HepG2 (cell line): ENCODE measurements at regions not wholly inside any gene's neighbourhood (a gene's known extent, or its start where the extent isn't known, plus 50 kb on each side); places are given as distances from the start of the nearest gene placed in this dataset.

Source experiments
- ATAC-seq: fragments of 200-7000 bp; cut with Tn5 transposase; 3 replicates; pipeline ENCODE4 v1.9.1; 2020; ENCODE audit warnings: mild to moderate bottlenecking, moderate library complexity
- BruUV-seq: library from RNA; stranded (reverse); fragments of 400-500 nt; replicated peaks from 2 replicates; lab custom pipeline; 2021; lab: Mats Ljungman, UMichigan
- CTCF ChIA-PET: fragments of 300-600 bp; formaldehyde crosslinking; extraction: SDS; loops from one replicate; lab custom pipeline; 2021; ENCODE audit warnings: low total read pairs, inconsistent platforms, low intra/inter-chr PET ratio; lab: Yijun Ruan, JAX
- POLR2A ChIA-PET: fragments of 350-600 bp; sonication (Branson Sonifier 250); formaldehyde crosslinking; loops from one replicate; lab custom pipeline; 2020; ENCODE audit warnings: antibody characterized with exemption, inconsistent platforms; lab: Yijun Ruan, JAX
- DNase-seq: peaks from one replicate; pipeline ENCODE4 v3.0.0-alpha.2; 2015; ENCODE audit warnings: low spot score
- FAIRE-seq: peaks from 3 replicates; lab custom pipeline; 2011; peaks lifted over from hg19 to GRCh38; lab: Jason Lieb, UNC
- H2AFZ ChIP-seq: one replicate; pipeline ENCODE4 v1.6.1; 2011; ENCODE audit warnings: low read length, inconsistent platforms
- H3K27ac ChIP-seq: fragments of 300-600 bp; 3 replicates; pipeline ENCODE4 v1.8.0; 2011; ENCODE audit warnings: mixed run types, mild to moderate bottlenecking, mixed read lengths, low read length, inconsistent platforms; ENCODE audit not compliant: insufficient read depth; ENCODE audit errors: extremely low read length
- H3K27me3 ChIP-seq, 2 experiments: fragments of 200-600 bp in 1 of 2; 2 replicates in 1 of 2; 3 replicates in 1 of 2; pipeline versions ENCODE4 v1.6.0 to v1.8.0; 2011; ENCODE audit warnings: low read length in 2 of 2, mild to moderate bottlenecking in 2 of 2, moderate library complexity in 2 of 2, inconsistent platforms in 1 of 2; ENCODE audit not compliant: insufficient read depth in 2 of 2, control insufficient read depth in 1 of 2
- H3K36me3 ChIP-seq, 2 experiments: fragments of 200-600 bp in 1 of 2; replicated peaks in 1 of 2; 2 replicates in 1 of 2; 3 replicates in 1 of 2; pipeline versions ENCODE4 v1.5.1 to v1.8.0; 2011; ENCODE audit warnings: low read length in 2 of 2, inconsistent platforms in 1 of 2; ENCODE audit not compliant: insufficient read depth in 2 of 2, control insufficient read depth in 1 of 2
- H3K4me1 ChIP-seq: 2 replicates; pipeline ENCODE4 v1.5.1; 2012; ENCODE audit warnings: low read length, inconsistent platforms; ENCODE audit not compliant: insufficient read depth
- H3K4me2 ChIP-seq: 2 replicates; pipeline ENCODE4 v1.6.0; 2011; ENCODE audit warnings: low read depth, low read length, inconsistent platforms
- H3K4me3 ChIP-seq, 3 experiments: fragments of 200-600 bp in 1 of 3; sonication (generic), shearing (Covaris generic) in 1 of 3; replicated peaks in 1 of 3; 2 replicates each; pipeline ENCODE4 v1.5.1; 2011 to 2016; ENCODE audit warnings: low read length in 3 of 3, inconsistent platforms in 2 of 3, low read depth in 2 of 3, mild to moderate bottlenecking in 2 of 3, control low read depth in 1 of 3, mixed read lengths in 1 of 3; ENCODE audit not compliant: insufficient read depth in 1 of 3
- H3K79me2 ChIP-seq: one replicate; pipeline ENCODE4 v1.6.1; 2011; ENCODE audit warnings: low read length, inconsistent platforms; ENCODE audit not compliant: insufficient read depth
- H3K9ac ChIP-seq: 2 replicates; pipeline ENCODE4 v1.6.0; 2011; ENCODE audit warnings: mild to moderate bottlenecking, low read depth, low read length, inconsistent platforms; ENCODE audit not compliant: insufficient read depth
- H3K9me3 ChIP-seq: 2 replicates; pipeline ENCODE4 v1.5.1; 2012; ENCODE audit warnings: mild to moderate bottlenecking, low read length
- H4K20me1 ChIP-seq: 2 replicates; pipeline ENCODE4 v1.6.0; 2011; ENCODE audit warnings: inconsistent platforms, mild to moderate bottlenecking, low read length, moderate library complexity; ENCODE audit not compliant: insufficient read depth
- ELF1 ChIP-seq: sonication (generic); formaldehyde crosslinking; IDR thresholded peaks from 2 replicates; pipeline ENCODE4 v1.4.0; 2020; ENCODE audit warnings: missing genetic modification reagents
- FOXC1 ChIP-seq: sonication (generic); formaldehyde crosslinking; IDR thresholded peaks from 2 replicates; pipeline ENCODE4 v1.8.0; 2022; ENCODE audit warnings: mild to moderate bottlenecking, missing genetic modification reagents, borderline replicate concordance
- GFI1 ChIP-seq: sonication (generic); formaldehyde crosslinking; IDR thresholded peaks from 2 replicates; pipeline ENCODE4 v1.5.0; 2020; ENCODE audit warnings: missing genetic modification reagents, mild to moderate bottlenecking, borderline replicate concordance
- HNF1B ChIP-seq: sonication (generic); formaldehyde crosslinking; IDR thresholded peaks from 2 replicates; pipeline ENCODE4 v1.5.1; 2020; ENCODE audit warnings: mild to moderate bottlenecking, moderate library complexity, missing genetic modification reagents
- JARID2 ChIP-seq: sonication (generic); formaldehyde crosslinking; IDR thresholded peaks from 2 replicates; pipeline ENCODE4 v1.8.1; 2023; ENCODE audit warnings: missing genetic modification reagents, inconsistent platforms; ENCODE audit not compliant: insufficient replicate concordance
- MXD1 ChIP-seq: sonication (generic); formaldehyde crosslinking; IDR thresholded peaks from 2 replicates; pipeline ENCODE4 v1.4.0; 2020; ENCODE audit warnings: mild to moderate bottlenecking, missing genetic modification reagents
- SIN3B ChIP-seq: fragments of 150-350 bp; IDR thresholded peaks from 2 replicates; pipeline ENCODE4 v1.6.1; 2014; ENCODE audit warnings: low read length
- SP4 ChIP-seq: sonication (generic); formaldehyde crosslinking; IDR thresholded peaks from 2 replicates; pipeline ENCODE4 v1.8.1; 2023; ENCODE audit warnings: mild to moderate bottlenecking, missing genetic modification reagents
- TRAFD1 ChIP-seq: sonication (generic); formaldehyde crosslinking; IDR thresholded peaks from 2 replicates; pipeline ENCODE4 v1.5.1; 2020; ENCODE audit warnings: missing genetic modification reagents, mild to moderate bottlenecking, borderline replicate concordance
- ZNF143 ChIP-seq: sonication (generic); formaldehyde crosslinking; IDR thresholded peaks from 2 replicates; pipeline ENCODE4 v1.4.0; 2020; ENCODE audit warnings: missing genetic modification reagents
- ZNF333 ChIP-seq: sonication (generic); formaldehyde crosslinking; IDR thresholded peaks from 2 replicates; pipeline ENCODE4 v1.4.0; 2020; ENCODE audit warnings: mild to moderate bottlenecking, missing genetic modification reagents, borderline replicate concordance
- ZNF496 ChIP-seq: sonication (generic); formaldehyde crosslinking; IDR thresholded peaks from 2 replicates; pipeline ENCODE4 v1.8.1; 2023; ENCODE audit warnings: mild to moderate bottlenecking, moderate library complexity, missing genetic modification reagents; ENCODE audit not compliant: insufficient replicate concordance
- WGBS: methylation state at CpG from one replicate; pipeline ENCODE4 v1.1.6; 2017; ENCODE audit warnings: low lambda C conversion rate; 5-methylcytosine and 5-hydroxymethylcytosine counted together
- in situ Hi-C: cut with HindIII; loops from 2 replicates; pipeline ENCODE4 v1.10.0; 2017; ENCODE audit warnings: low pct_unique_long_range_greater_than_20kb; ENCODE audit not compliant: extremely low pct_ligation_motif_present
- intact Hi-C: fragments of 100-400 bp; cut with micrococcal nuclease; formaldehyde crosslinking; loops from one replicate; pipeline ENCODE4 v1.10.0; 2022; ENCODE audit not compliant: unreplicated experiment

- H3K27me3 ChIP-seq = no peaks in the 10 kb centered on the region
- no peaks in the 10 kb centered on the region for H4K20me1 ChIP-seq
- CTCF ChIA-PET = no interaction called here
- H3K4me2 ChIP-seq = no peak overlapping the region
- no TSS peak for BruUV-seq
- 42% methylated on average over 2 of the region's 2 CpGs for WGBS
- H3K9me3 ChIP-seq = no peaks in the 10 kb centered on the region
- ATAC-seq = no peak
- intact Hi-C loops (no loop called here), in situ Hi-C loops (no loop called here)
- TF ChIP-seq GFI1 (CRISPR knock-in tag) (no peak), JARID2 (CRISPR knock-in tag) (no peak), ZNF143 (CRISPR knock-in tag) (no peak)
- no peak for DNase-seq
- POLR2A ChIA-PET = no interaction called here
- no peak overlapping the region for H2AFZ ChIP-seq
- H3K9ac ChIP-seq = no peak overlapping the region
- H3K4me1 ChIP-seq = no peaks in the 10 kb centered on the region
- no peak for FAIRE-seq
- no peaks in the 10 kb centered on the region for H3K79me2 ChIP-seq
- no peak overlapping the region for H3K4me3 ChIP-seq
- H3K27ac ChIP-seq = no peak overlapping the region
- H3K36me3 ChIP-seq = no peaks in the 10 kb centered on the region
These were observed 141.7 kb downstream of the RBM43 start for GRCh38 chr2:151120011-151120410.

- intact Hi-C loops = no loop called here
- H4K20me1 ChIP-seq = no peaks in the 10 kb centered on the region
- no peaks in the 10 kb centered on the region for H3K36me3 ChIP-seq
- BruUV-seq = no TSS peak
- DNase-seq = no peak
- H3K27ac ChIP-seq = no peak overlapping the region
- no peak for FAIRE-seq
- no peaks in the 10 kb centered on the region for H3K27me3 ChIP-seq
- no peak overlapping the region for H3K4me2 ChIP-seq
- no peaks in the 10 kb centered on the region for H3K4me1 ChIP-seq
- H3K9ac ChIP-seq = no peak overlapping the region
- CTCF ChIA-PET = no interaction called here
- no peak overlapping the region for H2AFZ ChIP-seq
- ATAC-seq = no peak
- in situ Hi-C loops = no loop called here
- H3K4me3 ChIP-seq = no peak overlapping the region
- POLR2A ChIA-PET = no interaction called here
- H3K79me2 ChIP-seq = no peaks in the 10 kb centered on the region
- TF ChIP-seq ELF1 (CRISPR knock-in tag) (no peak), SP4 (CRISPR knock-in tag) (no peak), ZNF333 (CRISPR knock-in tag) (no peak), MXD1 (CRISPR knock-in tag) (no peak), ZNF496 (no peak), FOXC1 (no peak), TRAFD1 (CRISPR knock-in tag) (no peak), HNF1B (CRISPR knock-in tag) (no peak), SIN3B (no peak)
- no peaks in the 10 kb centered on the region for H3K9me3 ChIP-seq
These were observed 142.3 kb downstream of the RBM43 start for GRCh38 chr2:151119374-151119773.
